ENCODE measurements at regions not wholly inside any gene's neighbourhood (a gene's known extent, or its start where the extent isn't known, plus 50 kb on each side); places are given as distances from the start of the nearest gene placed in this dataset.

- no peaks in the 10 kb centered on the region for H3K27me3 ChIP-seq (ENCODE audit: insufficient read depth, low read depth)
- H3K9me3 ChIP-seq (ENCODE audit: insufficient read depth, low read depth), result no peaks in the 10 kb centered on the region
- H3K36me3 ChIP-seq (ENCODE audit: low read depth), result no peaks in the 10 kb centered on the region
- H2AFZ ChIP-seq, result no peak overlapping the region
- peak overlapping the region; percentile 72; the same call in 1 of the 2 replicates for H3K27ac ChIP-seq
- H3F3A ChIP-seq (ENCODE audit: insufficient read depth, low read depth), result peaks cover 21% of the 10 kb centered on the region; the same call in 1 of the 2 replicates
- H3K9me2 ChIP-seq (ENCODE audit: insufficient read depth), result no peaks in the 10 kb centered on the region
- ChIA-PET POLR2A (ENCODE audit: unreplicated experiment) (interaction anchor here (0.7 kb wide), 1 partner anchor 132 kb away, joined by 3 read pairs; no protein-coding TSS in a partner anchor), CTCF (no interaction called here)
- H3K4me2 ChIP-seq, result no peak overlapping the region
- no peak overlapping the region for H3K4me3 ChIP-seq
- intact Hi-C loops (cut with micrococcal nuclease; ENCODE audit: unreplicated experiment), result loop anchor here (2.0 kb wide), 1 partner anchor 14 kb away; no protein-coding TSS in a partner anchor
- H3K4me1 ChIP-seq (replicated peaks; ENCODE audit: insufficient read depth), result peaks cover 56% of the 10 kb centered on the region
- DNase-seq, result no peak
- no peaks in the 10 kb centered on the region for H3K79me2 ChIP-seq (ENCODE audit: low read depth)
- TF ChIP-seq EZH2 (IDR thresholded peaks at IDR 0.05; ENCODE audit: low read depth) (no peak), CTCF (conservative IDR thresholded peaks at IDR 0.05) (no peak)
- BruUV-seq (replicated peaks), result no TSS peak
- no peaks in the 10 kb centered on the region for H4K20me1 ChIP-seq (ENCODE audit: insufficient read depth)
These were observed 115.7 kb downstream of the FGF18 start for GRCh38 chr5:171535162-171535561.

DNA sequence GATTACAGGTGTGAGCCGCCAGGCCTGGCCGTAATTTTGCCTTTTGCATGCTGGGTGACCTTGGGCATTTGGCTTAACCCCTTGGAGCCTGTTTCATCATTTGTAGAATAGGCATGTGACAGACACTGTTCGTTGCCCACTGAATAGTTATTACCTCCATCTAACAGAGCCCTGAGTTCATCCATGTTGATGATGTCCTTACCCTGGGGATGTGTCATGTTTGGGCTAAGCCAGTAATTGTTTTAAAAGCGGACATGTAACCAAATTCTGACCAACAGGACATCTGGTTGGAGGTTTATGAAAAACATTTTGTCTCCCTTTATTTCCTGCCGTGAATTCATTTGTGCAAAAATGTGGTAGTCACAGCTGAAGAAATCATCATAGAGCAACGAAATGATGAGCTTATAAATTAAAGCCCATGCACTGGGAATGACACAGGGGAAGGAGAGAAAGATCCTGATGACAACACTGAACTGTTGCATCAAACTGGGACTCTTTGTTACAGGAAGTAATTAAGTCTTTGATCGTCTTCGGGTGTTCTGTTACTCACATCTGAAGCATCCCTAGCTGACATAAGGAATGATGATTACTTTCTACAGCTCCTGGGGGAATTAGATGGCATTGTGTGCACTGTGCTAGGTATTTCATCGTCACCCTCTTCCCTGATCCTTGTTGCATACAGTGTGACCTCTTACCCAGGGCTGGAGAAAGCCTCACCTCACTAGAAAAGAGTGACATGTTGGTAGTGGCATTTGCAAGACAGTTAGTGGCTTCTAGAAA, 117.8 kb downstream of the FGF18 start:
- Histone ChIP-seq H2AFZ (no peak overlapping the region), H4K20me1 (ENCODE audit: insufficient read depth) (no peaks in the 10 kb centered on the region), H3K4me1 (replicated peaks; ENCODE audit: insufficient read depth) (peaks cover 48% of the 10 kb centered on the region), H3F3A (ENCODE audit: insufficient read depth, low read depth) (peaks cover 21% of the 10 kb centered on the region; the same call in 1 of the 2 replicates), H3K9me2 (ENCODE audit: insufficient read depth) (no peaks in the 10 kb centered on the region), H3K36me3 (ENCODE audit: low read depth) (no peaks in the 10 kb centered on the region), H3K4me2 (peak overlapping the region; percentile 23; the same call in 1 of the 2 replicates), H3K9me3 (ENCODE audit: insufficient read depth, low read depth) (no peaks in the 10 kb centered on the region), H3K79me2 (ENCODE audit: low read depth) (no peaks in the 10 kb centered on the region), H3K4me3 (no peak overlapping the region), H3K27me3 (ENCODE audit: insufficient read depth, low read depth) (no peaks in the 10 kb centered on the region), H3K27ac (peak overlapping the region; percentile 53)
- intact Hi-C loops (cut with micrococcal nuclease; ENCODE audit: unreplicated experiment), result no loop called here
- CTCF ChIA-PET, result no interaction called here
- no TSS peak for BruUV-seq (replicated peaks)
- TF ChIP-seq CTCF (conservative IDR thresholded peaks at IDR 0.05), result no peak
- no peak for TF ChIP-seq EZH2 (IDR thresholded peaks at IDR 0.05; ENCODE audit: low read depth)
- POLR2A ChIA-PET (ENCODE audit: unreplicated experiment), result no interaction called here
- peak in 1 of 2 experiments; percentile 85 for DNase-seq

DNA sequence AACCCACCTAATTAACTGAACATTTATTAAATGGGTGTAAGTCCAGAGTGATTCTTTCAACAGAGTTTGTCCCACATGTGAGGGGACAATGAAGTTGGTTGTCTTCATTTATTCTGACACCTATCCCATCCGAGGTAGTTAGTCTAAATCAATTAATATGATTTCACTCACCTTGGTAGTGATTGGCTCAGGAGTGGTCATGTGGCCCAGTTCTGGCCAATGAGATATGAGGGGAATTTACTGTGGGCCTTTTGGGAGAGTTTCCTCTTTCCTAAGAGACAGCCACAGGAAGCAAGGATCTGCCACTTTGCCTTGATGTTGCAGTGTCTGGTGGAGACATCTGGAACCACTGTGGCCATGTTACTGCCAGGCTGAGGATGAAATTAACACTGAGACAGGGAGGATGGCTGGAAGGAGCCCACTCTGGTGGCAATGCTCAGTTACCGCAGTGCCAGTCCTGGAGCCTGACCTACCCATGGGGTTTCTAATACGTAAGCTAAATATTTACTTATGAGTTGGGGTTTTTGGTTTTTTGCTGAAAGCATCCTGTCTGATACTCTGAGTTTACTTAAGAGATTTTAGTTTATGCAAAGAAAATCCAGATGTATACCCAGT, 118.6 kb downstream of the FGF18 start:
- CTCF ChIA-PET, result interaction anchor here (0.7 kb wide), 1 partner anchor 90 kb away, joined by 3 read pairs; no protein-coding TSS in a partner anchor
- H3K36me3 ChIP-seq (ENCODE audit: low read depth), result no peaks in the 10 kb centered on the region
- intact Hi-C loops (cut with micrococcal nuclease; ENCODE audit: unreplicated experiment), result no loop called here
- POLR2A ChIA-PET (ENCODE audit: unreplicated experiment), result no interaction called here
- H3K9me3 ChIP-seq (ENCODE audit: insufficient read depth, low read depth), result no peaks in the 10 kb centered on the region
- no peak for DNase-seq
- H3K4me2 ChIP-seq, result peak overlapping the region; percentile 23
- H4K20me1 ChIP-seq (ENCODE audit: insufficient read depth), result no peaks in the 10 kb centered on the region
- peaks cover 21% of the 10 kb centered on the region; the same call in 1 of the 2 replicates for H3F3A ChIP-seq (ENCODE audit: insufficient read depth, low read depth)
- H3K4me3 ChIP-seq, result no peak overlapping the region
- peaks cover 48% of the 10 kb centered on the region for H3K4me1 ChIP-seq (replicated peaks; ENCODE audit: insufficient read depth)
- no peaks in the 10 kb centered on the region for H3K79me2 ChIP-seq (ENCODE audit: low read depth)
- no peak overlapping the region for H2AFZ ChIP-seq
- TF ChIP-seq EZH2 (IDR thresholded peaks at IDR 0.05; ENCODE audit: low read depth) (no peak), CTCF (conservative IDR thresholded peaks at IDR 0.05) (peak; percentile 54)
- H3K27ac ChIP-seq, result peak overlapping the region; percentile 53
- H3K27me3 ChIP-seq (ENCODE audit: insufficient read depth, low read depth), result no peaks in the 10 kb centered on the region
- no TSS peak for BruUV-seq (replicated peaks)
- H3K9me2 ChIP-seq (ENCODE audit: insufficient read depth), result no peaks in the 10 kb centered on the region
